Peyer's patch (tissue), 4 donors: ENCODE measurements at regions not wholly inside any gene's neighbourhood (a gene's known extent, or its start where the extent isn't known, plus 50 kb on each side); places are given as distances from the start of the nearest gene placed in this dataset.

Experiments used
- DNase-seq, 3 donors: peaks; one replicate each; pipeline ENCODE4 v3.0.0-alpha.2; 2017 to 2019
- H3K27ac ChIP-seq, 4 donors: fragments of 200-600 bp; sonication (generic); one replicate each; pipeline ENCODE4 v1.5.1; 2016 to 2019
- H3K27me3 ChIP-seq, 2 donors: fragments of 200-600 bp; sonication (generic); one replicate each; pipeline ENCODE4 v1.5.1; 2019
- H3K36me3 ChIP-seq, 3 donors: fragments of 200-600 bp; sonication (generic); one replicate each; pipeline ENCODE4 v1.5.1; 2016 to 2019
- H3K4me1 ChIP-seq, 4 donors: fragments of 200-600 bp; sonication (generic); one replicate each; pipeline ENCODE4 v1.5.1; 2016 to 2019
- H3K4me3 ChIP-seq, 4 donors: fragments of 200-600 bp; sonication (generic); 1 replicate in 3 of 4; 2 replicates in 1 of 4; pipeline ENCODE4 v1.5.1; 2016 to 2019; ENCODE audit warnings: mild to moderate bottlenecking in 1 of 4
- H3K9me3 ChIP-seq, 4 donors: fragments of 200-600 bp; sonication (generic); one replicate each; pipeline ENCODE4 v1.5.1; 2016 to 2019; ENCODE audit warnings: mild to moderate bottlenecking in 1 of 4
- POLR2A ChIP-seq, 2 donors: fragments of 450-650 bp; IDR thresholded peaks; one replicate each; pipeline ENCODE4 v1.5.1; 2017; ENCODE audit warnings: antibody characterized with exemption in 2 of 2, mild to moderate bottlenecking in 2 of 2, moderate library complexity in 2 of 2
- TF ChIP-seq, protein P1 (sequence below), 6 experiments: fragments of 450-650 bp in 4 of 6; fragments of 200-600 bp in 2 of 6; sonication (generic) in 1 of 6; IDR thresholded peaks; one replicate each; pipeline ENCODE4 v1.5.1; 2017 to 2019; ENCODE audit warnings: antibody characterized with exemption in 6 of 6, mild to moderate bottlenecking in 3 of 6, moderate library complexity in 1 of 6

DNA sequence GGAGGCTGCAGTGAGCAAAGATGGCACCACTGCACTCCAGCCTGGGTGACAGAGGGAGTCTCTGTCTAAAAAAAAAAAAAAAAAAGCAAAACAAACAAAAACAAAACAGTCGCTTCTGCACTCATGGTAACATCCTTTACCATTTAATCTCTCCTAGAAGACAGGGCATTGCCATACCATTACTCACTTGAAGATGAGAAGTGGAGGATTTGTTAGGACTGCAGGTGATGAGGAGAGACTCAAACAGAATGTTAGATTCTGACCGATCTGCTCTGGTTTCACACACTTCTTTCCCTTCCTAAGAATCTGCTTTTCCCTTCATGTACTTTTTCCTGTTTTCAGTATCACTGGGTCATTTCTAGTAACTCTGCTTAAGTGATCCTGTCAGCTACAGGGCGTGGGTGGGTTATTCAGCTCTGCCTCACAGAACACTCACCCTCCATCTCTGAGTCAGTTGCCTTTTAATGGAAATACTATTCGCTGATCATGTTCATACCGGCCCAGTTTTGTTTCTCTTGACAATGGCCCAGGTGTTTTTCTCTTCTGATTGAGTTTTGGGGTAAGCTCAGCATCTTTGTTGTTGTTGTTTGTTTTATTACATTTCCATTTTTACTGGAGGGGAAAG, 148.0 kb upstream of the ERG start:
- Histone ChIP-seq H3K9me3 (no peaks in the 10 kb centered on the region), H3K27me3 (no peaks in the 10 kb centered on the region), H3K36me3 (no peaks in the 10 kb centered on the region), H3K4me1 (no peaks in the 10 kb centered on the region), H3K4me3 (no peak overlapping the region), H3K27ac (no peak overlapping the region)
- TF ChIP-seq, protein P1, sequence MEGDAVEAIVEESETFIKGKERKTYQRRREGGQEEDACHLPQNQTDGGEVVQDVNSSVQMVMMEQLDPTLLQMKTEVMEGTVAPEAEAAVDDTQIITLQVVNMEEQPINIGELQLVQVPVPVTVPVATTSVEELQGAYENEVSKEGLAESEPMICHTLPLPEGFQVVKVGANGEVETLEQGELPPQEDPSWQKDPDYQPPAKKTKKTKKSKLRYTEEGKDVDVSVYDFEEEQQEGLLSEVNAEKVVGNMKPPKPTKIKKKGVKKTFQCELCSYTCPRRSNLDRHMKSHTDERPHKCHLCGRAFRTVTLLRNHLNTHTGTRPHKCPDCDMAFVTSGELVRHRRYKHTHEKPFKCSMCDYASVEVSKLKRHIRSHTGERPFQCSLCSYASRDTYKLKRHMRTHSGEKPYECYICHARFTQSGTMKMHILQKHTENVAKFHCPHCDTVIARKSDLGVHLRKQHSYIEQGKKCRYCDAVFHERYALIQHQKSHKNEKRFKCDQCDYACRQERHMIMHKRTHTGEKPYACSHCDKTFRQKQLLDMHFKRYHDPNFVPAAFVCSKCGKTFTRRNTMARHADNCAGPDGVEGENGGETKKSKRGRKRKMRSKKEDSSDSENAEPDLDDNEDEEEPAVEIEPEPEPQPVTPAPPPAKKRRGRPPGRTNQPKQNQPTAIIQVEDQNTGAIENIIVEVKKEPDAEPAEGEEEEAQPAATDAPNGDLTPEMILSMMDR (IDR thresholded peaks at IDR 0.05): no peak
- no peak for TF ChIP-seq POLR2A (IDR thresholded peaks at IDR 0.05)
- DNase-seq: no peak

DNA sequence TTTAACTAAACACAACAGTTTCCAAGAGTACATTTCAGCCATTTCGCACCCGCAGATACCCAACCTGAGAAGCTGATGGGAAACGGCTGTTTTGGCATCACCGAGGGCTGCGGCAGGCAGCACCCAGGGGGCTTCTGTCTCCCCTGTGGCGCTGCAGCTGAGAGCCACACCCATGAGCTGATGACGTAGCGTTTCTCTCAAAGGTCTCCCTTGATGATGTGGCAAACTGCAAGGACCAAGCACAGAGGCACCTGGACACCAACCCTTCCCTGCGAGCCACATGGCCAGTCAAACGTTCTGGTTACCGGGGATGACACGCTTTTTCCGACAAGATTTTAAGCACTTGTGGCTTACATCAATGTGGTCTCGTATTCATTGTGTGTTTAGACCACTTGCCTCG, 150.8 kb upstream of the ERG start:
- no peak for TF ChIP-seq POLR2A (IDR thresholded peaks at IDR 0.05)
- TF ChIP-seq, protein P1 (IDR thresholded peaks at IDR 0.05): no peak
- Histone ChIP-seq H3K4me3 (no peak overlapping the region), H3K36me3 (no peaks in the 10 kb centered on the region), H3K27ac (no peak overlapping the region), H3K27me3 (no peaks in the 10 kb centered on the region), H3K4me1 (no peaks in the 10 kb centered on the region), H3K9me3 (no peaks in the 10 kb centered on the region)
- DNase-seq: no peak

DNA sequence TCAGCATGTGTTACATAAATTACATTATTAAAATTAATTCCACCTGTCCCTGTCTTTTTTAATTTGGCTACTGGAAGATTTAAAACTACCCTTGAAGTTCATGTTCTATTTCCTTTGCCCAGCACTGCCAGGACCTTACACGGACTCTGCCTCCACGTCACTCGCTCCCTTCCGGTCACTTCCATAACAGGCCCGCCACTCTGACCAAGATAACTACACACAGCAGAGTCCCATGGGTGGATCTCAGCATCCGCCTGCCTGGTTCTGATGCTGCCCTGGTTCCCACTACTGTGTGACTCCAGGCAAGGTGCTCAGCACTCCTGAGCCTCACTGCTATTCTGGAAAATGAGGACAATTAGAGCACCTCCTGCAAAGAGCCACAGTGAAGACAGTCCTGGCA, 153.3 kb upstream of the ERG start:
- no peaks in the 10 kb centered on the region for H3K27me3 ChIP-seq
- no peaks in the 10 kb centered on the region for H3K9me3 ChIP-seq
- H3K36me3 ChIP-seq: no peaks in the 10 kb centered on the region
- no peak overlapping the region for H3K4me3 ChIP-seq
- no peak overlapping the region for H3K27ac ChIP-seq
- no peak for DNase-seq
- no peaks in the 10 kb centered on the region for H3K4me1 ChIP-seq
- TF ChIP-seq, protein P1 (IDR thresholded peaks at IDR 0.05): no peak
- TF ChIP-seq POLR2A (IDR thresholded peaks at IDR 0.05): no peak

DNA sequence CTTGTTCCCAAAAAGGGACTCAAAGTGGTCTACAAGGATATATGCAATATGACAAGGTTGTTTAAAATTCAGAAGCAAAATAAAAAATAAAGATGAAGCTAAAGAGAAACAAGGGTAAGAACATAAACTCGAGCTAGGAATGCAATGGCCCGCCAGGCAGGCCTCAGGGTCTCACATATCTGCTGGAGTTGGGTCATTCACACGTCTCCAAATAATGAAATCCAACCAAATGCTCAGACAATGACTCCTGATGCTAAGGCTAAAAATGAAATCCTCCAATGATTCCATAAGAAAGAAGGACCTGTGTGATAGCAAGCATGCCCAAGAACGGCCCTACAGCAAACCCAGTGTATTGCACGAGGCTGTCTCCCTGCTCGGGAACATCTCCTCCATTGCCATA, 153.3 kb upstream of the ETS2 start:
- no peak for TF ChIP-seq POLR2A (IDR thresholded peaks at IDR 0.05)
- TF ChIP-seq, protein P1 (IDR thresholded peaks at IDR 0.05): no peak
- Histone ChIP-seq H3K27me3 (no peaks in the 10 kb centered on the region), H3K9me3 (no peaks in the 10 kb centered on the region), H3K36me3 (no peaks in the 10 kb centered on the region), H3K4me1 (no peaks in the 10 kb centered on the region), H3K4me3 (no peak overlapping the region), H3K27ac (no peak overlapping the region)
- DNase-seq: no peak

DNA sequence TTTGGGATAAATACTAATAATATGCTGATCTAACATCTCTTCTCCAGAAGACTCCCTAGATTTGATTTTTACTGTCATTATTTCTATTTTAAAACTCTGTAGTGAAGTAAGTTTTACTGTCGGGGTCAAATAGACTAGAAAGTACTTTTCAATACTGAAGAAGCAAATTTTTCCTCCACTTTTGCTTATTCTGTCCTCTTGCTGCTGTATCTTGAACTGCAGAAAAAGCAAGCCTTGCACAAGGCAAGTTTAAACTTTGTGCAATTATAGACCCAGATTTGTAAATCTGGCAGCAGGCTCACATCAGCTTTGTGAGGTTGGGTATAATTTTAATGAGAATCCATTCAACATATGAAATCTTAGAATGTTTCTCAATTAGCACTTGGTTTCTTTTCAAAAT, 151.1 kb upstream of the ETS2 start:
- Histone ChIP-seq H3K36me3 (no peaks in the 10 kb centered on the region), H3K9me3 (no peaks in the 10 kb centered on the region), H3K27ac (no peak overlapping the region), H3K4me3 (no peak overlapping the region), H3K27me3 (no peaks in the 10 kb centered on the region), H3K4me1 (no peaks in the 10 kb centered on the region)
- DNase-seq: no peak
- TF ChIP-seq POLR2A (IDR thresholded peaks at IDR 0.05): no peak
- TF ChIP-seq, protein P1 (IDR thresholded peaks at IDR 0.05): no peak

DNA sequence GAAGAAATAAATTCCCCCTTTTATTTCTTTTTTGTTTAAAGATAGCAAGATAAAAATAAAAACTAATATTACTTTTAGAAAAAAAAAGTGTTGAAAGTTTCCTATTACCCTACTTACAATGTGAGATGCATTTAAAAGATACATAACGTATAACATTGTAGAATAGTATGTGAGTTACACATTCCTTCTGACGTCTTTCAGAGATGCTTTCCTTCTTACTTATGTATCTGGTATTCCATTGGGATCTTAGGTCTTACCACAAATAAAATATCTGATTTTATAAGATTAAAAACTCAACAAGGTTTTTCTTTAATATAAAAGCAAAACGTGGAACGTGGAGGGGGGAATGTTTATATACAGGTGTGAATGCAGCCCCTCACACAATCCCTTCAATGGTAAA, 147.2 kb upstream of the ETS2 start:
- H3K27ac ChIP-seq: no peak overlapping the region
- DNase-seq: no peak
- H3K36me3 ChIP-seq: no peaks in the 10 kb centered on the region
- peaks cover 0 to 8% of the 10 kb centered on the region in 2 donors for H3K27me3 ChIP-seq
- no peak overlapping the region for H3K4me3 ChIP-seq
- no peaks in the 10 kb centered on the region for H3K9me3 ChIP-seq
- TF ChIP-seq POLR2A (IDR thresholded peaks at IDR 0.05): no peak
- TF ChIP-seq, protein P1 (IDR thresholded peaks at IDR 0.05): no peak
- H3K4me1 ChIP-seq: peaks cover 0 to 15% (median 0%) of the 10 kb centered on the region in 4 donors
